ENCODE measurements at regions not wholly inside any gene's neighbourhood (a gene's known extent, or its start where the extent isn't known, plus 50 kb on each side); places are given as distances from the start of the nearest gene placed in this dataset.

DNA sequence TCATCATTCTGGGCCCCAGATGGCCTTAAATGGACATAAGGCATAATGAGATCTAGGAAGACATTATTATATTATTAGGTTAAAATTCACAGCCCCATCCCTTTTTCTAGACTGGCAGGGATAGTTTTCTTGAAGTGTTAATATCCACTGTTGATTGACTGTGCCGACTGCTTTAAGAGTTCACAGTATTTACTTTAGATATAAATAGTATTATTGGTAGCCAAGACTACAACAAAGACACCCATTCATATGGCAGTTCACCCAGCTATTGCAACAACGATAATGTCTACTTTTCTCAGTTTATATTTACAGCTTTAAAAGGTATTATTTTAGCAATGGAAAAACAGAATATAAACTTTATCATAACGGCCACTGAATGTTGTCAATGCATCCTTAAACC, 922.2 kb upstream of the POU3F4 start:
- Histone ChIP-seq H3K4me3 (no peak overlapping the region), H3K27ac (no peak overlapping the region), H3K9me3 (no peaks in the 10 kb centered on the region), H3K27me3 (no peaks in the 10 kb centered on the region), H3K4me1 (no peaks in the 10 kb centered on the region), H3K36me3 (no peaks in the 10 kb centered on the region)
- TF ChIP-seq POLR2A (IDR thresholded peaks at IDR 0.05): no peak
- TF ChIP-seq, protein P1, sequence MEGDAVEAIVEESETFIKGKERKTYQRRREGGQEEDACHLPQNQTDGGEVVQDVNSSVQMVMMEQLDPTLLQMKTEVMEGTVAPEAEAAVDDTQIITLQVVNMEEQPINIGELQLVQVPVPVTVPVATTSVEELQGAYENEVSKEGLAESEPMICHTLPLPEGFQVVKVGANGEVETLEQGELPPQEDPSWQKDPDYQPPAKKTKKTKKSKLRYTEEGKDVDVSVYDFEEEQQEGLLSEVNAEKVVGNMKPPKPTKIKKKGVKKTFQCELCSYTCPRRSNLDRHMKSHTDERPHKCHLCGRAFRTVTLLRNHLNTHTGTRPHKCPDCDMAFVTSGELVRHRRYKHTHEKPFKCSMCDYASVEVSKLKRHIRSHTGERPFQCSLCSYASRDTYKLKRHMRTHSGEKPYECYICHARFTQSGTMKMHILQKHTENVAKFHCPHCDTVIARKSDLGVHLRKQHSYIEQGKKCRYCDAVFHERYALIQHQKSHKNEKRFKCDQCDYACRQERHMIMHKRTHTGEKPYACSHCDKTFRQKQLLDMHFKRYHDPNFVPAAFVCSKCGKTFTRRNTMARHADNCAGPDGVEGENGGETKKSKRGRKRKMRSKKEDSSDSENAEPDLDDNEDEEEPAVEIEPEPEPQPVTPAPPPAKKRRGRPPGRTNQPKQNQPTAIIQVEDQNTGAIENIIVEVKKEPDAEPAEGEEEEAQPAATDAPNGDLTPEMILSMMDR (IDR thresholded peaks at IDR 0.05): no peak
- intact Hi-C loops (cut with DNase I): no loop called here
- no peak for DNase-seq
- 36 to 37% methylated on average over 3 of the region's 3 CpGs for WGBS, 2 donors

DNA sequence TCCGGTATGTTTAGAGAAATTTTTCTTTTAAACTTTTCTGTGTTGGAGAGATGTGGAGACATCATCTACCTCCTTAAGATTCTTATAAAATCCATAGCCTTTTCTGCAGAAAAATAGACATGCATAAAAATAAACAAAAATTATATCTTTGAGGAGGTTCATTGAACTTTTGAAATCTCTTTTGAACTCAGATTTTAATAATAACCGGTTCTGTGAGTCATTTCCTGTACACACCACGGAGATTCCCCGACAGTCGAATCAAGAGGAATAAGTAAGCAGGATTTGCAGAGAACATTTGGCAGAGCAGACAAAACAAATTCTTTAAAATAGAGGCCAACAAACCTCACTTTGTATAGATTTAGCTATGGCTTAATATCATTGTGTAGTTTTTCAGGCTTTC, 918.7 kb upstream of the POU3F4 start:
- TF ChIP-seq, protein P1 (IDR thresholded peaks at IDR 0.05): no peak
- TF ChIP-seq POLR2A (IDR thresholded peaks at IDR 0.05): no peak
- H3K4me3 ChIP-seq: no peak overlapping the region
- no peaks in the 10 kb centered on the region for H3K27me3 ChIP-seq
- H3K36me3 ChIP-seq: no peaks in the 10 kb centered on the region
- intact Hi-C loops (cut with DNase I): no loop called here
- no peak overlapping the region for H3K27ac ChIP-seq
- DNase-seq: no peak
- H3K4me1 ChIP-seq: no peaks in the 10 kb centered on the region
- 4 to 27% methylated on average over 5 of the region's 5 CpGs for WGBS, 2 donors
- H3K9me3 ChIP-seq: no peaks in the 10 kb centered on the region

DNA sequence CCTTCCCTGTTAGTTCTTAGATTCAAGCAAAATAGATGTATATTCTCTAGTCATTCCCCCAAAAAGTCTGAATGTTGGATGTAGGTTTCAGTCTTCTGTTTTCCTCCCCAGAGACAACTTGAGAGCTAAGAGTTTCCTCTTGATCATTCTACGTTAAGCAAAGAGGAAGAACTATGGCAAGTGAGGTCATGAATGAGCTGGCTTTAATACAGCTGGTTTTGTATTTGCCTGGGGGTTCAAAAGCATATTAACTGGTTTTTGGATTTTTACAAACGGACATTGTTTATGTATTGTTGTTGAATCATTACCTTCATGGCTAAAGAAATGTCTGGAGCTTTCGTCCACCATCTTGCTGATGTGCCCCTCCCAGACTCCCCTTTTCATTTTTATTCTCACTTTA, 916.7 kb upstream of the POU3F4 start:
- Histone ChIP-seq H3K4me3 (no peak overlapping the region), H3K27me3 (no peaks in the 10 kb centered on the region), H3K9me3 (no peaks in the 10 kb centered on the region), H3K27ac (no peak overlapping the region), H3K4me1 (no peaks in the 10 kb centered on the region), H3K36me3 (no peaks in the 10 kb centered on the region)
- DNase-seq: no peak
- intact Hi-C loops (cut with DNase I): no loop called here
- TF ChIP-seq POLR2A (IDR thresholded peaks at IDR 0.05): no peak
- TF ChIP-seq, protein P1 (IDR thresholded peaks at IDR 0.05): no peak
- WGBS, 2 donors: 20 to 26% methylated on average over 3 of the region's 3 CpGs

DNA sequence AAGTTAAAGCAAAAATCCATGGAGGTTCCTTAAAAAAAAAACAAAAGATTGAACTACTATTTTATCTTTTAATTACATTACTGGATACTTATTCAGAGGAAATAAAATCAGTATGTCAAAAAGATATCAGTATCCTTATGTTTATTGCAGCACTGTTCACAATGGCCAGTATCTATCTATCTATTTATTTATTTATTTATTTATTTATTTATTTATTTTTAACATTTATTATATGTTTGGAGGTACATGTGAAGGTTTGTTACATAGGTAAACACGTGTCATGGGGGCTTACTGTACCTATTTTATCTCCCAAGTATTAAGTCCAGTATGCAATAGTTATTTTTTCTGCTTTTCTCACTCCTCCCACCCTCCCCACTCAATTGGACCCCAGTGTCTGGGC, 881.1 kb upstream of the POU3F4 start:
- WGBS, 2 donors: 7 to 25% methylated on average over 1 of the region's 1 CpG
- Histone ChIP-seq H3K27ac (no peak overlapping the region), H3K4me3 (no peak overlapping the region), H3K36me3 (no peaks in the 10 kb centered on the region), H3K27me3 (no peaks in the 10 kb centered on the region), H3K4me1 (no peaks in the 10 kb centered on the region), H3K9me3 (no peaks in the 10 kb centered on the region)
- intact Hi-C loops (cut with DNase I): no loop called here
- no peak for DNase-seq
- TF ChIP-seq, protein P1 (IDR thresholded peaks at IDR 0.05): no peak
- TF ChIP-seq POLR2A (IDR thresholded peaks at IDR 0.05): no peak

DNA sequence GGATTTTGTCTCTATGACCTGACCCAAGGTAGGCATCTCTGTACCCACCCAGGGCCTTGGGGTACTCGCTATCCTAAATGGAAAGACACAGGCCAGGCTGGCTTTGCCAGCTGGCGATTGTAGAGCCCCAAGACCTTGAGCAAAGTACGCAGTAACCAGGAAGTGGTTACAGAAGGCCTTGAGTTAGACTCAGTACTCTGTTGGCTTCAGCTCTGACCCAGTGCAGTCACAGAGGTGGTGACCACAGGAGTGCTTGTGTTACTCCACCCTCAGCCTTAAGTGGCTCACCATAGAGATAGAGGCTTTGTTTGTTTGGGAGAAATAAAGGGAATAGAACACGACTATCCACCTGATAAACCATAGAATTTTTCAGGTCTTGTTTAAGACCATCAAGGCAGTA, 880.5 kb upstream of the POU3F4 start:
- DNase-seq: no peak
- Histone ChIP-seq H3K27ac (no peak overlapping the region), H3K4me3 (no peak overlapping the region), H3K27me3 (no peaks in the 10 kb centered on the region), H3K4me1 (no peaks in the 10 kb centered on the region), H3K36me3 (no peaks in the 10 kb centered on the region), H3K9me3 (no peaks in the 10 kb centered on the region)
- WGBS, 2 donors: 46 to 65% methylated on average over 2 of the region's 4 CpGs
- no peak for TF ChIP-seq POLR2A (IDR thresholded peaks at IDR 0.05)
- TF ChIP-seq, protein P1 (IDR thresholded peaks at IDR 0.05): no peak
- intact Hi-C loops (cut with DNase I): no loop called here
